DND-41 (cell line): ENCODE measurements at regions not wholly inside any gene's neighbourhood (a gene's known extent, or its start where the extent isn't known, plus 50 kb on each side); places are given as distances from the start of the nearest gene placed in this dataset.

Experiments
- CTCF ChIP-seq: IDR thresholded peaks from 2 replicates; pipeline ENCODE4 v1.5.1; 2012; ENCODE audit warnings: borderline replicate concordance, low read length, moderate library complexity, mild to moderate bottlenecking; ENCODE audit not compliant: poor library complexity, severe bottlenecking; ENCODE audit errors: extremely low read depth
- EZH2 ChIP-seq: IDR thresholded peaks from 3 replicates; pipeline ENCODE4 v1.6.1; 2012; ENCODE audit warnings: borderline replicate concordance, low read depth, mild to moderate bottlenecking, moderate library complexity, low read length, inconsistent platforms; ENCODE audit not compliant: severe bottlenecking

GRCh38 chr16:73306901-73307413, 259.0 kb upstream of the ZFHX3 start:
- no peak for TF ChIP-seq CTCF
- no peak for TF ChIP-seq EZH2
